ENCODE measurements at regions not wholly inside any gene's neighbourhood (a gene's known extent, or its start where the extent isn't known, plus 50 kb on each side); places are given as distances from the start of the nearest gene placed in this dataset.

DNA sequence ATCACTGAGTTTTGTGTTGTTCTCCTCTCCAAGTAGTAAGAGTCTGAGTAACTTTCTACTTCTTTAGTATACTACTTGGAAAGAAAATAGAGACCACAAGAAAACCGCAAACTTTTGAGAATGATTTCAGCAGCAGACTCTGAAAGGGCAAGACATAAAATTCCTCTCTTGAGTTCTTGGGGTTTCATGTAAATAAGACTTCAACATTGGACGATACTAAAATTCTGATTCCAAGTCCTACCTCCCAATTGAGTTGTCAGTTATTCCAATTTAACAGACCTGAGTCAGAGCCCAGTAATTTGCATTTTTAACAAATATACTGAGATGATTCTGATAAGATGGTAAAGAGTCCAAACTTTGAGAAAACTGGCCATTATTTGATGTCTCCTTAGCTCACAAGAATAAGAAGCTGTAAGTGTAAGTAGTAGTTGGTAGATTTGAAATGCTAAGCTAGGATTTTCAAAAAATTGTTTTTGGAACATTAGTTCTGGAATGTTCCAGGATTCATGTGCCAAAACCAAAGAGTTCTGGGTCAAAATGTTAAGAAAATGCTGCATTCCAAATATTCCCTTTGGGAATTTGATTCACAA, 261.6 kb upstream of the SPOPL start:
- DNase-seq (ENCODE audit: low read depth), result no peak
- TF ChIP-seq POLR2A (IDR thresholded peaks at IDR 0.05; ENCODE audit: extremely low read depth, insufficient read length) (no peak), MYC (IDR thresholded peaks at IDR 0.05; ENCODE audit: low read depth, low read length) (no peak)
- TF ChIP-seq, protein P1, sequence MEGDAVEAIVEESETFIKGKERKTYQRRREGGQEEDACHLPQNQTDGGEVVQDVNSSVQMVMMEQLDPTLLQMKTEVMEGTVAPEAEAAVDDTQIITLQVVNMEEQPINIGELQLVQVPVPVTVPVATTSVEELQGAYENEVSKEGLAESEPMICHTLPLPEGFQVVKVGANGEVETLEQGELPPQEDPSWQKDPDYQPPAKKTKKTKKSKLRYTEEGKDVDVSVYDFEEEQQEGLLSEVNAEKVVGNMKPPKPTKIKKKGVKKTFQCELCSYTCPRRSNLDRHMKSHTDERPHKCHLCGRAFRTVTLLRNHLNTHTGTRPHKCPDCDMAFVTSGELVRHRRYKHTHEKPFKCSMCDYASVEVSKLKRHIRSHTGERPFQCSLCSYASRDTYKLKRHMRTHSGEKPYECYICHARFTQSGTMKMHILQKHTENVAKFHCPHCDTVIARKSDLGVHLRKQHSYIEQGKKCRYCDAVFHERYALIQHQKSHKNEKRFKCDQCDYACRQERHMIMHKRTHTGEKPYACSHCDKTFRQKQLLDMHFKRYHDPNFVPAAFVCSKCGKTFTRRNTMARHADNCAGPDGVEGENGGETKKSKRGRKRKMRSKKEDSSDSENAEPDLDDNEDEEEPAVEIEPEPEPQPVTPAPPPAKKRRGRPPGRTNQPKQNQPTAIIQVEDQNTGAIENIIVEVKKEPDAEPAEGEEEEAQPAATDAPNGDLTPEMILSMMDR (IDR thresholded peaks at IDR 0.05; ENCODE audit: low read depth, low read length), result no peak
- TF ChIP-seq, protein P2, sequence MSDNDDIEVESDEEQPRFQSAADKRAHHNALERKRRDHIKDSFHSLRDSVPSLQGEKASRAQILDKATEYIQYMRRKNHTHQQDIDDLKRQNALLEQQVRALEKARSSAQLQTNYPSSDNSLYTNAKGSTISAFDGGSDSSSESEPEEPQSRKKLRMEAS (IDR thresholded peaks at IDR 0.05; ENCODE audit: low read depth, low read length), result no peak
- H3K4me3 ChIP-seq (ENCODE audit: low read depth, low read length), result no peak overlapping the region

DNA sequence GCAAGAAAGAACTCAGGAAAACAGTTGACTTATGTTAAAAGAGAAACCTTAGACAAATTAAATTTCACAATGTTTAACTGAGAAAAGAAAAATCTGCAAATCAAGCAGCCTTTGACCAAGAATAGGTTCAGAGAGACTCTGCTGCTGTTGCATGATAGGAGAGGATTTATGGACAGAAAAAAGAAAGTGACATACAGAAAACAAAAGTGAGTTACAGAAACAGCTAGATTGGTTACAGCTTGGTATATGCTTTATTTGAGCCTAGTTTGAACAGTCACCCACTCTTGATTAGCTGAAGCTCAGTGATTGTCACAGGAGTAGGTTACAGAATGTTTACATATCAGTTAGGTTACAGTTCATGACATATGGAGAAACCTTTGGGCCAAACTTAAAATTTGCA, 258.2 kb upstream of the SPOPL start:
- no peak overlapping the region for H3K4me3 ChIP-seq (ENCODE audit: low read depth, low read length)
- DNase-seq (ENCODE audit: low read depth), result no peak

DNA sequence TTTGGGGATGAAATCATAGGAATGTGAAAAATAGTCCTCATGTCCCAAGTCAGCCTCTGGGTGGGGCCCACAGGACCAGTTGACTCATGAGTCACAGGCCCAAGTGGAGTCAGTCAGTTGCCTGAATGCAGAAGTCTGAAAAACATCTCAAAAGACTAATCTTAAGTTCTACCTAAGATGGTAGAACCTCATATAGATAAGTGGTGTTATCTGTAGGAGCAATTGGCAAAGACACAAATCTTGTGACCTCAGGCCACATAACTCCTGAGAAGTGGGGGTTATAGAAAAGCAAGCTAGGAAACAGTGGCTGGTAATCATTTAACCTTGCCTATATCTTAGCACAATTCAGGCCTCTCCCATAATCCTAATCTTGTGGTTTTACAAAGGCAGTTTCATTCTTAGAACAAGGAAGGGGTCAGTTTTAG, 257.1 kb upstream of the SPOPL start:
- H3K4me3 ChIP-seq (ENCODE audit: low read depth, low read length), result no peak overlapping the region
- DNase-seq (ENCODE audit: low read depth), result no peak
- no peak for TF ChIP-seq POLR2A (IDR thresholded peaks at IDR 0.05; ENCODE audit: extremely low read depth, insufficient read length)
- no peak for TF ChIP-seq MYC (IDR thresholded peaks at IDR 0.05; ENCODE audit: low read depth, low read length)
- TF ChIP-seq, protein P2 (IDR thresholded peaks at IDR 0.05; ENCODE audit: low read depth, low read length), result no peak
- TF ChIP-seq, protein P1 (IDR thresholded peaks at IDR 0.05; ENCODE audit: low read depth, low read length), result no peak

More for the DNA sequence above, 258.2 kb upstream of the SPOPL start:
- no peak for TF ChIP-seq MYC (IDR thresholded peaks at IDR 0.05; ENCODE audit: low read depth, low read length)
- TF ChIP-seq, protein P1 (IDR thresholded peaks at IDR 0.05; ENCODE audit: low read depth, low read length), result no peak
- TF ChIP-seq, protein P2 (IDR thresholded peaks at IDR 0.05; ENCODE audit: low read depth, low read length), result no peak

DNA sequence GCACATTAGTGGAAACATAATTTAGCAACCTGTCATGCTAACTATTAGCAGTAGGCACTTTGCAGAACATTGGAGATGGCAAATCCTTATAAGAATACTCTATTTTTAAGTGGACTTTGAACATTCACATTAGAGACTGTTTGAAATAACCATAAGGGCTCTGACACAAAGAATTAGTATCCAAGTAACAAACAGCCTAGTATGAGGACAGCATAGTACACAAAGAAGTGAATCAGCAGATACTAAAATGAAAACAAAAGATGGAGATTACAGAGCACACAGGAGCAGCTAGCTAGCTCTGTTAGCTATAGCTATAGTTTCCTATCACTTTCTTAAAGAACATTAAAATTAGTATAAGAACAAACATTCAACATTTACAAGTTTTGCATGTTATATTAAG, 256.3 kb upstream of the SPOPL start:
- TF ChIP-seq MYC (IDR thresholded peaks at IDR 0.05; ENCODE audit: low read depth, low read length) (no peak), POLR2A (IDR thresholded peaks at IDR 0.05; ENCODE audit: extremely low read depth, insufficient read length) (no peak)
- TF ChIP-seq, protein P2 (IDR thresholded peaks at IDR 0.05; ENCODE audit: low read depth, low read length), result no peak
- TF ChIP-seq, protein P1 (IDR thresholded peaks at IDR 0.05; ENCODE audit: low read depth, low read length), result no peak
- H3K4me3 ChIP-seq (ENCODE audit: low read depth, low read length), result no peak overlapping the region

DNA sequence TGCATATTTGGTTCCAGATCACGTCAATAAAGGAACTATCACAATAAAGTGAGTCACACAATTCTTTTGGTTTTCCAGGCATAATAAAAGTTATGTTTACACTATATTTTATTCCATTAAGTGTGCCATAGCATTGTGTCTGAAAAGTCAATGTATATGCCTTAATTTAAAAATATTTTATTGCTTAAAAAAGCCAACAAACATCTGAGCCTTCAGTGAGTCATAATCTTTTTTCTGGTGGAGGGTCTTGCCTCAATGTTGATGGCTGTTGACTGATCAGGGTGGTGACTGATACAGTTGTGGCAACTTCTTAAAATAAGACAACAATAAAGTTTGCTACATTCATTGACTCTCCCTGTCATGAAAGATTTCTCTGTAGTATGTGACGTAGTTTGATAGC, 254.3 kb upstream of the SPOPL start:
- DNase-seq (ENCODE audit: low read depth), result no peak
- TF ChIP-seq, protein P1 (IDR thresholded peaks at IDR 0.05; ENCODE audit: low read depth, low read length), result no peak
- TF ChIP-seq MYC (IDR thresholded peaks at IDR 0.05; ENCODE audit: low read depth, low read length) (no peak), POLR2A (IDR thresholded peaks at IDR 0.05; ENCODE audit: extremely low read depth, insufficient read length) (no peak)
- TF ChIP-seq, protein P2 (IDR thresholded peaks at IDR 0.05; ENCODE audit: low read depth, low read length), result no peak
- no peak overlapping the region for H3K4me3 ChIP-seq (ENCODE audit: low read depth, low read length)

More for the DNA sequence above, 256.3 kb upstream of the SPOPL start:
- no peak for DNase-seq (ENCODE audit: low read depth)
